22Rv1 (cell line): ENCODE measurements at regions not wholly inside any gene's neighbourhood (a gene's known extent, or its start where the extent isn't known, plus 50 kb on each side); places are given as distances from the start of the nearest gene placed in this dataset.

Experiments used
- H3K27ac ChIP-seq: fragments of 450-650 bp; 2 replicates; pipeline ENCODE4 v1.5.1; 2017
- CTCF ChIP-seq: fragments of 450-650 bp; IDR thresholded peaks from 2 replicates; pipeline ENCODE4 v1.5.1; 2017; ENCODE audit warnings: mild to moderate bottlenecking
- ZFX ChIP-seq: fragments of 450-650 bp; IDR thresholded peaks from 2 replicates; pipeline ENCODE4 v1.6.1; 2017; ENCODE audit warnings: antibody characterized with exemption, borderline replicate concordance

GRCh38 chr21:17371450-17371849 lies 141.4 kb upstream of the CXADR start:
- TF ChIP-seq ZFX: no peak
- no peak for TF ChIP-seq CTCF
- no peak overlapping the region for H3K27ac ChIP-seq

- peak overlapping the region; percentile 37 for H3K27ac ChIP-seq
- TF ChIP-seq ZFX (no peak), CTCF (no peak)
Observed at GRCh38 chr21:17372200-17372599, 140.6 kb upstream of the CXADR start.

GRCh38 chr21:17386498-17386897 lies 126.3 kb upstream of the CXADR start:
- no peak for TF ChIP-seq ZFX
- no peak for TF ChIP-seq CTCF
- H3K27ac ChIP-seq: no peak overlapping the region

- H3K27ac ChIP-seq: no peak overlapping the region
Observed at GRCh38 chr21:17387030-17387617, 125.7 kb upstream of the CXADR start.

GRCh38 chr21:17388226-17388625 lies 124.6 kb upstream of the CXADR start:
- TF ChIP-seq CTCF (no peak), ZFX (no peak)
- H3K27ac ChIP-seq: no peak overlapping the region

More at GRCh38 chr21:17387030-17387617, 125.7 kb upstream of the CXADR start:
- TF ChIP-seq CTCF (peak; percentile 86), ZFX (no peak)

- no peak overlapping the region for H3K27ac ChIP-seq
- no peak for TF ChIP-seq ZFX
- no peak for TF ChIP-seq CTCF
Observed at GRCh38 chr21:17389311-17389710, 123.5 kb upstream of the CXADR start.

- H3K27ac ChIP-seq: no peak overlapping the region
- no peak for TF ChIP-seq ZFX
Observed at GRCh38 chr21:17390569-17390968, 122.3 kb upstream of the CXADR start.

- TF ChIP-seq ZFX: no peak
- no peak for TF ChIP-seq CTCF
- H3K27ac ChIP-seq: peak overlapping the region; percentile 30; the same call in 1 of the 2 replicates
Observed at GRCh38 chr21:17391811-17392340, 121.0 kb upstream of the CXADR start.
